ENCODE measurements at regions not wholly inside any gene's neighbourhood (a gene's known extent, or its start where the extent isn't known, plus 50 kb on each side); places are given as distances from the start of the nearest gene placed in this dataset.
A peak's percentile ranks its signal among the peaks of the same experiment; 100 is the strongest.
"Not testable (repeated sequence)": the region's sequence is repeated elsewhere in the genome, so short reads cannot be mapped to it uniquely, and the experiment has no call there.

GRCh38 chr10:33489501-33490176 lies 155.2 kb upstream of the NRP1 start:
- DNase-seq, result no peak

- DNase-seq, result no peak
These were observed 152.7 kb upstream of the NRP1 start for GRCh38 chr10:33487014-33487776.

- no peak for DNase-seq
These were observed 150.8 kb upstream of the NRP1 start for GRCh38 chr10:33485276-33485675.

GRCh38 chr10:33484787-33485186 lies 150.3 kb upstream of the NRP1 start:
- DNase-seq, result peak; percentile 77

GRCh38 chr10:33483816-33484190 lies 149.3 kb upstream of the NRP1 start:
- DNase-seq, result no peak

- peak; percentile 48 for DNase-seq
These were observed 148.8 kb upstream of the NRP1 start for GRCh38 chr10:33483124-33483815.

- no peak for DNase-seq
These were observed 148.0 kb upstream of the NRP1 start for GRCh38 chr10:33482486-33482885.

- no peak for DNase-seq
These were observed 146.7 kb upstream of the NRP1 start for GRCh38 chr10:33481184-33481583.

- DNase-seq, result not testable (repeated sequence)
These were observed 145.9 kb upstream of the NRP1 start for GRCh38 chr10:33480417-33480816.

GRCh38 chr10:33478675-33479125 lies 144.2 kb upstream of the NRP1 start:
- no peak for DNase-seq

- no peak for DNase-seq
These were observed 143.7 kb upstream of the NRP1 start for GRCh38 chr10:33478089-33478674.

- DNase-seq, result no peak
These were observed 143.0 kb upstream of the NRP1 start for GRCh38 chr10:33477291-33478088.

GRCh38 chr10:33476757-33477273 lies 142.3 kb upstream of the NRP1 start:
- no peak for DNase-seq

GRCh38 chr10:33473688-33474087 lies 139.2 kb upstream of the NRP1 start:
- DNase-seq, result no peak

GRCh38 chr10:33468006-33468405 lies 133.5 kb upstream of the NRP1 start:
- not testable (repeated sequence) for DNase-seq

- no peak for DNase-seq
These were observed 131.3 kb upstream of the NRP1 start for GRCh38 chr10:33465747-33466146.

GRCh38 chr10:33463011-33463410 lies 128.5 kb upstream of the NRP1 start:
- DNase-seq, result no peak

- no peak for DNase-seq
These were observed 126.8 kb upstream of the NRP1 start for GRCh38 chr10:33461295-33461640.

- peak; percentile 85 for DNase-seq
These were observed 126.2 kb upstream of the NRP1 start for GRCh38 chr10:33460505-33461294.

- no peak for DNase-seq
These were observed 125.1 kb upstream of the NRP1 start for GRCh38 chr10:33459602-33460001.

- DNase-seq, result no peak
These were observed 120.6 kb upstream of the NRP1 start for GRCh38 chr10:33455029-33455428.

All from fibroblast of skin of back (primary cell).